Endothelial cell (in vitro differentiated cells): ENCODE measurements at regions not wholly inside any gene's neighbourhood (a gene's known extent, or its start where the extent isn't known, plus 50 kb on each side); places are given as distances from the start of the nearest gene placed in this dataset.

Source experiments
- DNase-seq: peaks from one replicate; pipeline ENCODE4 v3.0.0; 2021; ENCODE audit warnings: low spot score
- H3K27ac Mint-ChIP-seq: one replicate; pipeline ENCODE4 v1.8.0; 2021; ENCODE audit warnings: mixed read lengths, inconsistent platforms; ENCODE audit not compliant: unreplicated experiment
- H3K27me3 Mint-ChIP-seq: one replicate; pipeline ENCODE4 v1.8.0; 2021; ENCODE audit warnings: mild to moderate bottlenecking, moderate library complexity, mixed read lengths, inconsistent platforms; ENCODE audit not compliant: unreplicated experiment
- H3K36me3 Mint-ChIP-seq: one replicate; pipeline ENCODE4 v1.8.0; 2021; ENCODE audit warnings: mild to moderate bottlenecking, low read depth, mixed read lengths, inconsistent platforms; ENCODE audit not compliant: unreplicated experiment
- H3K4me1 Mint-ChIP-seq: one replicate; pipeline ENCODE4 v1.8.0; 2021; ENCODE audit warnings: mild to moderate bottlenecking, mixed read lengths, inconsistent platforms; ENCODE audit not compliant: unreplicated experiment
- H3K4me3 Mint-ChIP-seq: one replicate; pipeline ENCODE4 v1.8.0; 2021; ENCODE audit warnings: mild to moderate bottlenecking, mixed read lengths, inconsistent platforms; ENCODE audit not compliant: unreplicated experiment
- H3K9me3 Mint-ChIP-seq: one replicate; pipeline ENCODE4 v1.8.0; 2021; ENCODE audit warnings: mixed read lengths, inconsistent platforms; ENCODE audit not compliant: unreplicated experiment
- CTCF ChIP-seq: fragments of 200-600 bp; sonication (generic); IDR thresholded peaks from one replicate; pipeline ENCODE4 v1.5.0; 2021; ENCODE audit warnings: antibody characterized with exemption; ENCODE audit not compliant: unreplicated experiment

- no peak for TF ChIP-seq CTCF
- peaks cover 3% of the 10 kb centered on the region for H3K4me1 Mint-ChIP-seq
- H3K27me3 Mint-ChIP-seq = peaks cover 2% of the 10 kb centered on the region
- no peak overlapping the region for H3K4me3 Mint-ChIP-seq
- DNase-seq = no peak
- no peak overlapping the region for H3K27ac Mint-ChIP-seq
- no peaks in the 10 kb centered on the region for H3K36me3 Mint-ChIP-seq
- no peaks in the 10 kb centered on the region for H3K9me3 Mint-ChIP-seq
These were observed 159.6 kb upstream of the MPHOSPH6 start for GRCh38 chr16:82329504-82330192.

GRCh38 chr16:82328881-82329469 is 159.0 kb upstream of the MPHOSPH6 start:
- no peak overlapping the region for H3K27ac Mint-ChIP-seq
- DNase-seq = no peak
- peaks cover 2% of the 10 kb centered on the region for H3K27me3 Mint-ChIP-seq
- H3K4me1 Mint-ChIP-seq = peaks cover 3% of the 10 kb centered on the region
- H3K9me3 Mint-ChIP-seq = no peaks in the 10 kb centered on the region
- H3K36me3 Mint-ChIP-seq = no peaks in the 10 kb centered on the region
- TF ChIP-seq CTCF = no peak
- no peak overlapping the region for H3K4me3 Mint-ChIP-seq

- peaks cover 2% of the 10 kb centered on the region for H3K27me3 Mint-ChIP-seq
These were observed 153.1 kb upstream of the MPHOSPH6 start for GRCh38 chr16:82323171-82323570.

GRCh38 chr16:82322177-82322576 is 152.2 kb upstream of the MPHOSPH6 start:
- no peak for TF ChIP-seq CTCF

More at GRCh38 chr16:82323171-82323570, 153.1 kb upstream of the MPHOSPH6 start:
- H3K4me3 Mint-ChIP-seq = no peak overlapping the region
- H3K4me1 Mint-ChIP-seq = no peaks in the 10 kb centered on the region
- no peaks in the 10 kb centered on the region for H3K9me3 Mint-ChIP-seq
- TF ChIP-seq CTCF = no peak
- no peak for DNase-seq
- no peaks in the 10 kb centered on the region for H3K36me3 Mint-ChIP-seq
- no peak overlapping the region for H3K27ac Mint-ChIP-seq

GRCh38 chr16:82319038-82319437 is 149.0 kb upstream of the MPHOSPH6 start:
- no peak for DNase-seq
- Mint-ChIP-seq H3K4me1 (no peaks in the 10 kb centered on the region), H3K4me3 (no peak overlapping the region), H3K27ac (no peak overlapping the region), H3K27me3 (no peaks in the 10 kb centered on the region), H3K36me3 (no peaks in the 10 kb centered on the region), H3K9me3 (no peaks in the 10 kb centered on the region)
- TF ChIP-seq CTCF = no peak

More at GRCh38 chr16:82322177-82322576, 152.2 kb upstream of the MPHOSPH6 start:
- Mint-ChIP-seq H3K9me3 (no peaks in the 10 kb centered on the region), H3K27me3 (no peaks in the 10 kb centered on the region), H3K36me3 (no peaks in the 10 kb centered on the region), H3K27ac (no peak overlapping the region), H3K4me3 (no peak overlapping the region), H3K4me1 (no peaks in the 10 kb centered on the region)
- no peak for DNase-seq
